ENCODE measurements at regions not wholly inside any gene's neighbourhood (a gene's known extent, or its start where the extent isn't known, plus 50 kb on each side); places are given as distances from the start of the nearest gene placed in this dataset.

DNA sequence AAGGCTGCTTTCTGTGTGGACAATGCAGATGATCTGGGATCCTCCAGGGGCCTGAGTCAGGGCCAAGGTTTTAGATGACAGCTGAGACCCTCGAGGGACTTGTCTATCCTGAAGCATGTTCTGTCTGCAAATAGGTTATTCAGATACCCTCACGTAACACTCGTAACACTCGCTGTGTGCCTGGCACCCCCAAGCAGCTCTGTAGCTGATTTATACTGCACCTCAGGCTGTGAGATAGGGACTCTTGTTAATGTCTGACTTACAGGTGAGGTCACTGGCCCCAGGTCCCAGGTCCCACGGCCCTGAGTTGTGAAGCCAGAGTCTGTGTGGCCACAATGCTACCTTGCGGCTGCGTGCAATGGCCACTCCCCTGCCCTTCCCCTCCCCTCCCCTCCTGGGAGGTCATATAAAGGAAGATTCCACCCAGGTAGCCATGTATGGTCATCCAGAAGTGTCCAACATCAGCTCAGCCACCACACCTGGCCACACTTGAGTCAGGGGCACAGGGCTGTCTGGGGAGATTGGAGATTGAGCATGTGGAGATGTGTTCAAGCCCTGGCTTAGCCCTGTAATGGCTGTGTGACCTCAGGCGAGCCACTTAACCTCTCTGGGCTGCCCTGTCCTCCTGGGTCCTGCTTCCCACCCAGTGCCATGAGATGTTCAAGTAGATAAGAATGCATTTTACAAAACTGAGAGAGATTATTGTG lies 687.7 kb downstream of the MATN1 start:
- no peak for DNase-seq (ENCODE audit: extremely low read depth in 1 of 2, low read depth in 1 of 2)

DNA sequence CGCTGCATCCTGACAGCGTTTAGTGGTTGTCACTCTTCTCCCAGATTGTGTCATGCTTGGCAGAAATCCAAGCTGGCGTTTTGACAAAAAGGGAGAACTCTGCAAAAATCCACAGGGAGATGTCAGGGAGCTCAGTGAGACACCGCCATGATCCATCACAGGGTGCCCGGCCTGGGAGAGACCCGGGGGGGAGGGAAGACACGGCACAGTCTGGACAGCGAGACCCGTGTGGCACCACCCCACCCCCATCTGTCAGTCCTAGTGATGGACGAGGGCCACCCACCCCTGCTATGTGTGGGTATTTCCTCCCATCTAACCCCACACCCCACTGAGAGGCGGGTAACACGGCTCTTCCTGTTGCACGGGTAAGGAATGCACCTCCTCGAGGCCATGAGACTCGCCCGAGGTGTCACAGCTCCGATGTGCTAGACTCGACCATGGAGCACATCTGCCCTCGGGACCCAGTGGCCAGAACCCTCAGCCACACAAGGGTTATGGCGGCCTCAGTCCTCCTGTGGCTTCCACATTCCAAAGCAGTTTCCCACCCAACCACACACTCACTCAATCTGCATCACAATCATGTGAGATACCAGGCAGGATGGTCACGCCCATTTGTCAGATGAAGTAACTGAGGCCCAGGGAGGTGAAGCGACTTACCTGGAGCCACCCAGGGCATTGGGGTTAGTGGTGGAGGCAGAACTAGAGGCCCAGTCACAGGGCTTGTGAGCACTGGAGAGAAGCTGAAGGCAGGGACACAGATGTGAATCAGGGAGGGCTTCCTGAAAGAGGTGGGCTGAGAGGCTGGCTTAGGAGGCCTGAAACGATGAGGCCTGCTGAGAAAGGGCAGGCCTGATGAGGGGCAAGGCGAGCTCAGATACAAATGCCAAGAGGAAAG lies 688.5 kb downstream of the MATN1 start:
- no peak for DNase-seq (ENCODE audit: extremely low read depth in 1 of 2, low read depth in 1 of 2)

DNA sequence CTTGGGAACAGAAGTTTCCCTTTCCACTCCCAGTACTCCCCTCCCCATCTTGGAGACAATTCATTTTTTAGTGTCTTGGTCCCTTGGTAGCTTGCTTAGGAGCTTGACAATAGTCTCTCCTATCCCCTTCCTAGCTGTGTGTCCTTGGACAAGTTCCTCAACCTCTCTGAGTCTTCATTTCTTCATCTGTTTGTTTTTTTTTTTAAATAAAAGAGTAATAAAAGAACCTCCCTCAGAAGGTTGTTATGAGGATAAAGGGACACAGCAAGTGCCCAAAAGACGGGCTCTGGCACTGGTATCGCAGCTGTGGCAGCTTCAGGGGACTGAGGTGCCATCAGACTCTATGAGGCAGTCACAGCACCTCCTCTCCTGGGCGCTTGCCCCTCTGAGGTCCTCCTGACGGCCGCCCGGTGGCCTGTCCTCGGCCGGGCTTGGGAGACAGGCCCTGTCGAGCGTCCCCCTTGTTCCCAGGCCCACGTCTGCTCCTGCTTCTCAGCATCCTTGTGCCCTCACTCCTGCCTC lies 689.2 kb downstream of the MATN1 start:
- no peak for DNase-seq (ENCODE audit: extremely low read depth in 1 of 2, low read depth in 1 of 2)

DNA sequence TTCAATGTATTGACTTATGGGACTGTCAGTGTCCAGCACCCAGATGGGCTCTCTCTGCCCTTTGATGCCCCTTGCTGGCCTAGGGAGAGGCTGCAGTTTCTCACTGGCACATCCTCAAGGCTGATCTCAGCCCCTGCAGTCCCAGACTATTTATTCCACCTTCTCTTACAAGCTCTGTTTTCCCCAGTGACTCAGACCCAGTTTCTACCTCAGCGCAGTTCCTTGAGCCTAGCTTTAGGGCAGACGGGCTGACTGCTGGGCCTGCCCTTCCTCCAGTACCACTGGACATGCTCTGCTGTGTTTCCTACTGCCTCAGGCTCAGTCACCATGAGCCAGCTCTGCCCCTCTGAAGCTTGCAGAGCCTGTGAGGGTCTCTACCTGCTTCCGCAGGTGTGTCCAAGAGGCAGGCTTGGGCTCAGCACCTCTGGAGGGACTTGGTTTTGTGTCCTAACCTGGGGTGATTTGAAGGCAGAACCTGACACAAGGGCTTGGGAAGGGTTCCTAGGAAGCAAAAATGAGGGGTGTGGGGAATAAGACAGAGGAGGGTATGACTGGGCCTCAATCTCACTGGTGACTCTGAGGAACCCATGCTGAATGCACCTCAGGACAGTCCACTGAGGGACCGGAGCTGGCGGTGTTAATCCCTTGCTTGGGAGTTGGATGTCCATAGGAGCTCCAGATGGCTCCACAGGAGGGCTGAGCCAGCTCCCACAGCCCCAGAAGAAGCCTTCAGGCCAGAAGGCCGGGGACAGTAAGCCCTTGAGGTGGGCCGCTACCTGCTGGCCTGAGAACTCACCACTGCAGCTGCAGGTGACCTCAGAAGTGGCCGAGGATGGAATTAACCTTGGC lies 689.9 kb downstream of the MATN1 start:
- DNase-seq (ENCODE audit: extremely low read depth in 1 of 2, low read depth in 1 of 2): no peak

DNA sequence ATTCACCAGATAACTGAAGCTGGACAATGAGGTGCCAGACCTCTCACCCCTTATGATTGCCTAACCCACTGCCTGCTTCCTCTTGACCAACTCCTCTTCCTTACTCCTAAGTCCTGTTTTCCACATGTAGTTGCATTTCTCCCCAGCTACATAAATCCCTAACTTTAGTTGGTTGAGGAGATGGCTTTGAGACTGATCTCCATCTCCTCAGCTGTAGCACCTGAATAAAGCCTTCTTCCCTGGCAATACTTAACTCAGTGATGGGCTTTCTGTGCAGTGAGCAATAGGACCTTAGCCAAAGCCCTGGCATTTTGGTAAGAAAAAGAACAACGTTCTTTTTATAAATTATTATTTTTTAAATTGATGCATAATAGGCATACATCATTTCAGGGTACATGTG lies 691.1 kb downstream of the MATN1 start:
- DNase-seq (ENCODE audit: extremely low read depth in 1 of 2, low read depth in 1 of 2): no peak

DNA sequence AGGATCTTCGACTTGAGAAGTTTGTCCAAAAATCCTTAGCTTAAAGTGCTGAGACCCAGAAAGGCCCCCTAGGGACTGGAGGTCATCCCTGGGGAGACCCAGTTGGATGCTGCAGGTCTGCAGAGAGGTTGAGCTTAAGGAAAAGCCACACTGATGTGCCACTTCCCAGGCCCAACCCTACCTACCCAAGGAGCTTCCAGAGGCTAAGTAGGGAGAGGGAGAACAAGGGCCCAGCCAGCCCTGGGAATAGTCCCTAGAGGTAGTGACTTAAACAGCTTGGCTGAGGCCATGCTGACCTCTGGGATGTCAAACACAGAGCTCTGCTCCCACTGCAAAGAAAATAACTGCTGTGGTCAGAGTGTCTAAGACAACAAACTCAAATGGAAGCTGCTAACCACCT lies 693.7 kb downstream of the MATN1 start:
- DNase-seq (ENCODE audit: extremely low read depth in 1 of 2, low read depth in 1 of 2): no peak

DNA sequence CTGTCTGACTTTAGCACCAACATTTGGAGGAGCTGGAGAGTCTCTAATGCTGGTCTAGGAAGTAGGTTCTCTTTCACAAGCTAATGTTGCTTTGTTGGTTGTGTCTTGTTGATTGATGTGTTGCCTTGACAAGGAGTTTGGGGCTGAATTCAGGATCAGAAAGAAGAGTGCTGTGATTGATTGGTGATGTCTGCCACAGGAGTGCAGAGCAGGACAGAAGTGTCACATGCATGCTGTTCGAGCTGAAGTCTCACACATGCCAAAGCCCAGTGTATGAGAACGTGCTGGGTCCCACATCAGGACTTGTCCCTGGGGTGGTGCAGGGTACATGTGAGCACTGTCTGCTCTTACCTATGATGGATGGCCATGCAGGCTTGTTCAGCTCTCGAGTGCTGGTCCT lies 694.4 kb downstream of the MATN1 start:
- no peak for DNase-seq (ENCODE audit: extremely low read depth in 1 of 2, low read depth in 1 of 2)

DNA sequence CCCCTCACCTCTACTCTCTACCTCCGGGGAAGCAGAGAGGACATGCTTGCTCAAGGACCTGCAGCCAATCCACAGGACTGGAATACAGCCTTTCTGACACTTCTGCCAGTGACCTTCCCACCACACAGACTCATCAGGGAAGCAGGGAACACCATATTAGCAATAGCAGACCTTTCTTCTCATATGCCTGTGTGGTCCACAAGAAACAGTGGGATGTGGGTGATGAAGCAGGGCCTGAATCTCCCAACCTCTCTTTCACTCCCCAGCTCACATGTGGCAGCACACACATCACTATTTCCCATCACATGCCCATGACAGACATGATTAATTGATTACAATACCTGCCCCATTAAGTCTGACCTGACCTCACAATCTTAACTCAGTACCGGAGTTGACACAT lies 695.1 kb downstream of the MATN1 start:
- DNase-seq (ENCODE audit: extremely low read depth in 1 of 2, low read depth in 1 of 2): no peak

DNA sequence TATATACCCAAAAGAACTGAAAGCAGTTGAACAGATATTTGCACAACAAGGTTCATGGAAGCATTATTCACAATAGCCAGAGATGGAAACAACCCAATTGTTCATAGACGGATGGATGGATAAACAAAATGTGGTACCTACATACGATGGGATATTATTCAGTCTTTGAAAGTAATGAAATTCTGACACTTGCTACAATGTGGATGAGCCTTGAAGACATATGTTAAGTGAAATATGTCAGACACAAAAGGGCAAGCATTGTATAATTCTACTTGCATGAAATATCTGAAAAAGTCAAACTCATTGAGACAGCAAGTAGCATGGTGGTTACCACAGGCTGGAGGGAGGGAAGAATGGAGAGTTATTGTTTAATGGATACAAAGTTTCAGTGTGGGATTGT lies 696.1 kb downstream of the MATN1 start:
- no peak for DNase-seq (ENCODE audit: extremely low read depth in 1 of 2, low read depth in 1 of 2)

DNA sequence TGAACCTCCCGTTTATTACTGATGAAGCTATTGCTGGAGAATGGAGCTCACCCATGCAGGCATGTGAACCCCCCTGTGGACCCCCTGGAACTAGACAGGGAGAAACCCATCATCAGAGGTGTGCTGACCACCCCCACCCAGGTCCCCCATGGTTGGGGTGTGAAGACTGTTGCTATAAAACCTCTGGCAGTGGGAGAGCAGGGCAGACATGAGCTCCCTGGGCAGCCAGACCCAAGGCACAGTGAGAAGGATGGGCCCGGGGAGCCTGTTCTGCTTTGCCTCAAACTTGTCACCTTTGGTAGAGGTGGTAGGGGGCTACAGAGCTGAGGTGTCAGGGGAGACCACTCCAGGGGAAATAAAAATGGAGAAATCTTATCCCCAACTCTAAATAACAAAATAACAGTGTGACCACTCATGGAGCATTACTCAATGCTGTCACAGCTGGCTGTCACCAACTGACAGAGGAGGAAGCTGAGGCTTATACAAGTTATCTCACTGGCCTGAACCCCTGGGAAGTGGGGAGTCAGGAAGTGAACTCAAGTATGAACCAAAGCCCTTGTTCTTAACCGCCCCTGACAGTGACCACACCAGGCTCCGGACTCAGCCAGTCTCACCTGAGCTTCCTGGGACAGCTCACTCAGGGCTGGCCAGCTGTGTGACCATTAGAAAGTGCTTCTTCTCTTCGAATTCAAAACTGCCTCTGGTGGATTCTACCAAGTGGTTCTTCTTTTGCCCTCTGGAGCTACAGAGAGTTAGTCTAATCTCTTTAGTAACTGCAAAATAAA lies 698.8 kb downstream of the MATN1 start:
- DNase-seq (ENCODE audit: extremely low read depth in 1 of 2, low read depth in 1 of 2): no peak

DNA sequence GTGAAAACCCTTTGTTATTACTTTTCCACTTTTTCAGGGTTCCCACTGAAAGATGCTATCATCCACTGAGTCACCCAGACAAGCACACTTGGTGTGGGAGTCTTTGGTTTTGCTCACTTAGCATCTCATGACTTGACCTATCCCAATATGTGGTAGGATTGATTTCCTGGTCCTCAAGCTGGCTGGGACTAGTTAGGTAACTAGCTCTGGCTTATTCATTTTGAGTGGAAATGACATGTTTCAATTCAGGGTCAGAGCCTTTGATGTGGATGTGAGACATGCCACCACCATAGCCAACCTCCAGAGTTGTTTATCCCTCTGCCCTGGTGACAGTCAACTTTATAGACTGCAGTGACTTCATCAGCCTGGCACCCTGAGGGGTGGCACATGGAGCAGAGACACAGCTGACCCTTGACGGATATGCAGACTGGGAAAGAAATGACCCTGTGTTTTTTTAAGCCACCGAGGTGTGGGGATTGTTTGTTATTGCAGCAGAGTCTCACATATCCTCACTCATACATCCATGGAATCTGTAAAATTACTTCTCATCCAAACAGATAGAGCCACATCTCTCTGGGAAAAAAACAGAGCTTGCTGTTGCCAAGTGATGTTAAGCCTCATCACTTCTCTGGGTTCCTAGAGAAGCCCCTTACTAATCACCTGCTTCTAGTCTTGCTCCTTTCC lies 699.9 kb downstream of the MATN1 start:
- DNase-seq (ENCODE audit: extremely low read depth in 1 of 2, low read depth in 1 of 2): no peak

DNA sequence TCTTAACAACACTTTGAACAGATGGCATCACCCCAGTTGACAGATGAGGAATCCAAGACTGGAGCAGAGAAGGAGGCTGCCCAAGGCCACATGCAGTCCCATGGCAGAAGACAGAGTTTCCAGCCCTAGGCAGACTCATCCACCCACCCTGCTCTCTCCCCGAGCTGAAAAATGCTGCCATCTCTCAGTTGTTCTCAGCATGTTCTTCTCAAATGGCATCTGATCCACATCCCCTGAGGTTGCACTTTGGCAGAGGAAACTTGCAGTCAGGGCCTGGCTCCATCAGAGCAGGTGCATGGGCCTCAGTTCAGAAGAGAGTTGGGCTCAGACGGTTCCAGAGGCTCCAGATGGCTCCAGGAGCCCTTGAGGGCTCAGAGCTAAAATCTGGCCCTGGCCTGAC lies 709.4 kb downstream of the MATN1 start:
- no peak for DNase-seq (ENCODE audit: extremely low read depth in 1 of 2, low read depth in 1 of 2)

DNA sequence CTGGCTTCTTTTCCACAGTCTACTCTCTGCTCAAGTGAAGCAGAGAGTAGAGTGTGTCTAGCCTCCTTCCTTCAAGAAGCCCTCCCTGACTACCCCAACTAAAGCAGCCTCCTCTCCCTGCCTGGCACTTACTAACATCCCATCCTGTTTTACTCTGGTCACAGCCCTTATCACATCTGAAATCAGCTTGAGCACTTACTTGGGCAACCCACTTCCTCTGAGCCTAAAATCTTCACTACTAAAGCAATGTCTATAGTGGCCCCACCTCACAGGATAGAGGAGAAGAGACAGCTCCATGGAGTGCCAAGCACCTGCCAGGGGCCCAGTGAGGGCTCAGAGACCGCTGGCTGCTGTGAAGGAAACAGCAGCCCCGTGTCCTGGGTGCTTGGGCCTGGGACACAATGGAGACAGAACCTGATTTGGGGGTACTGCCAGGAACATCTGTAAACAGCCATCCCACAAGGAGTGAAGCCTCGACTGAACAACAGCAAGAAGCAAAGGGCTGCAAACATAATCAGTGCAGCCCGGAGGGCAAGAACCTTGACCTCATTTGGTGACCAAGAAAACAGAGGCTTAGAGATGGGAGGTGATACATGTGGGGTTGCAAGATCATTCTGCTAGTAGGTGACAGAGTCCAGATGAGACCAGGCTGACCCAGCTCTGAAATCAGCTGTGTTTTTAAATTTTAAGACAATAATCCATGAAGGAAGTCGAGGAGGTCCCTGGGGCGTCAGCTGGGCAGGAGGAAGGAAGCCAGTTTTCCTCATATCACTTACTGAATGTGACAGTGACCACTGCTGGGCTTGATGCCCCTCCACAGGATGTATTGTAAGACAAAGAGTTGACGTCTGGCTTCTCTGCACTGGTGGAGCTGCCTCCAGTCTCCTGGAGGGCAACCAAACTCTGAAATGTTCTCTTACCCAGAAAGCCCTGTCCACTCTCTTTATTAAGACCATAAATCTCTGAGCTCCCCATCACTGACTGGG lies 710.6 kb downstream of the MATN1 start:
- no peak for DNase-seq (ENCODE audit: extremely low read depth in 1 of 2, low read depth in 1 of 2)

DNA sequence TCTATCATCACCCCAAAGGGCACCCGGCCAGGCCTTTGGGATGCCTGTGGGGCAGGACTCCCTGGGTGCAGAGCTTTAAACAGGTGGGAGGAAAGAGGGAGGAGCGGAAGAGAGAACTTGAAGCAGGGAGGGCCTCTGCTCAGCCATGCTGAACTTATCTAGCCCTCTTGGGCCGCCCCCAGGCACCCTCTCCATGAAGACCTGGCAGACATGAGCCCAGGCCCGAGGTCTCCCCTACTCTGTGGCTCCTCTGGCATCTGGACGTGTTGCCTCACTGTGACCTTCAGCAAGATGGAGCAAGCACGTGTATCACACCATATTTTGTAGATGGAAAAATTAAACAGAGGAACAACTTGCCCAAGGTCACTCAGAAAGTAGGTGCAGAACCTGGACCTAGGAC lies 711.4 kb downstream of the MATN1 start:
- DNase-seq (ENCODE audit: extremely low read depth in 1 of 2, low read depth in 1 of 2): no peak

DNA sequence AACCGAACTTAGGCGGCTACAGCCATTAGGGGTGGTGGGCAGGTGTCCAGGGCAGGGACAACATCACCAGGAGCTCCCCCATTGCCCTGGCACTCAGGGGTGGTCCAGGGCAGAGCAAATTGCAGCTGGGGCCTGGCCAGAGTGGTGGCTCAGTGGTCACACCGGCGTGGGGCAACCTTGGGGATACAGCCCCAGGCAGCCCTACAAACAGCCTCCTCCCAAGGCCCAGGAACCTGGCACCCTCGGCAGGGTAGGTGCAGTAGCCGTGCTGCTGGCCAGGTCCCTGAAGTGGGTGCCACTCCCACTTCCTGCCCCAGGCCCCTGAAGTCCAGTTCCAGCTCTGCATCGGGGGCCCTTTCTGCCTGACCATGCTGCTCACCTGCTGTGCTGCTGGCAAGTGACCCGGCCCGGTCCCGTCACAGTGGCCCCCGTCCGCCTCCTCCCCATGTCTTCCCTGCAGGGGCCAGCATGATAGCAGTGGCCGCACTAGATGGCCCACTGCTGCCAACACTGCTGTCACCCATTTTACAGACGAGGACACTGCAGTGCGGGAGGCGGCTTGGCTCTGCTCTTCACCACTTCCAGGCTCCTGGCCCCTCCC lies 712.8 kb downstream of the MATN1 start:
- no peak for DNase-seq (ENCODE audit: extremely low read depth in 1 of 2, low read depth in 1 of 2)

DNA sequence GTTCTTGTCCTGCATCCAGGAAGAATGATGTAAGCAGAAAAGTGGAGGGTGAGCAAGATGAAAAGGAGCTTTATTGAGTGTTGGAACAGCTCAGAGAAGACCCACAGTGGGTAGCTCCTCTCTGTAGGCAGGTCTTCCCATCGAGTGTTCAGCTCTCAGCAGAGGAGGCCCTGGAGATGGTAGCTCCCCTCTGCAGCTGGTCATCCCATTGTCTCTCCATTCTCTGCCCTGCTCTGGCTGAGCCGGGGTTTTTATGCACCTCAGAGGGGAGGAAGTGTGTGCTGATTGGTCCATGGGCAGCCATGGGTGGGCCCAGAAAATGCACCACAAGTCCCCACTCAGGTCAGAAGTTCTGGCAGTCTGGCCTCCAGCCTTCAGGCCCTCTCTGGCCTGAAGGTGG lies 713.7 kb downstream of the MATN1 start:
- no peak for DNase-seq (ENCODE audit: extremely low read depth in 1 of 2, low read depth in 1 of 2)

DNA sequence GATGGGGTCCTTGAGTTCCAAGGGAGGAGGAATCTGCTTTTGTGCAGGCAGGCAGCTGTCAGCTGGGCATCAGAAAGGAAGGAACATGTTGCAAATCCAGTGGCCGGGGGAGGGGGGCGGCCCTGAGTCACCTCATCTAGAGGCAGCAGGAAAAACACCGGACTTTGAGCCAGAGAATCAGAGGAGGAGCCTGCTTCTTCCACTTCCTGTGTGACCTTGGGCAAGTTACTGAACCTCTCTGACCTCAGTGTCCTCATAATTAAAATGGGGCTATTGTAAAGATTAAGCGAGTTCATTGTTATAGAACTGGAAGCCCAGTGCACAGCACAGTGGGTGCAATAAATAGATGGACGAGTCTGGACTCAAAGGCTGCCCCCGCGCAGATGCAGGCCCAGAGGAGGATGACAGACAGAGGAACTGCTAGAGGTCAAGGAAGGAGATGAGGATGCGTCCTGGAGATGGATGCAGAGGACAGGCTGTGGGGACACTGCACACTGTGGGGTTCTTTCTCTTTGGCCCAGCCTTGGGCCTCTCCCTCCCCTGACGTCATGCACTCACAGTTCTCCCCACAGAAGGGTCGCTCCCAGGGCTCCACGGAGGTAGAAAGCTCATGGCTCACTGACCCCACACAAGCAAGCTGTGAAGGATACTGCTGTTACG lies 714.3 kb downstream of the MATN1 start:
- DNase-seq (ENCODE audit: extremely low read depth in 1 of 2, low read depth in 1 of 2): no peak

Data from activated CD8-positive, alpha-beta memory T cell treated with anti-CD3 and anti-CD28 coated beads for 1 hour (primary cell).